GM23248 (cell line): ENCODE measurements at regions not wholly inside any gene's neighbourhood (a gene's known extent, or its start where the extent isn't known, plus 50 kb on each side); places are given as distances from the start of the nearest gene placed in this dataset.

ENCODE experiments used
- EZH2 ChIP-seq: fragments of 200-600 bp; sonication (generic); IDR thresholded peaks from 2 replicates; pipeline ENCODE4 v1.6.1; 2018; ENCODE audit warnings: antibody characterized with exemption, mild to moderate bottlenecking; ENCODE audit not compliant: insufficient read depth, poor library complexity, severe bottlenecking
- EZH2phosphoT487 ChIP-seq: fragments of 200-600 bp; sonication (generic); IDR thresholded peaks from 2 replicates; pipeline ENCODE4 v1.6.1; 2018; ENCODE audit warnings: antibody characterized with exemption, moderate library complexity, mild to moderate bottlenecking, low read depth; ENCODE audit not compliant: insufficient read depth

DNA sequence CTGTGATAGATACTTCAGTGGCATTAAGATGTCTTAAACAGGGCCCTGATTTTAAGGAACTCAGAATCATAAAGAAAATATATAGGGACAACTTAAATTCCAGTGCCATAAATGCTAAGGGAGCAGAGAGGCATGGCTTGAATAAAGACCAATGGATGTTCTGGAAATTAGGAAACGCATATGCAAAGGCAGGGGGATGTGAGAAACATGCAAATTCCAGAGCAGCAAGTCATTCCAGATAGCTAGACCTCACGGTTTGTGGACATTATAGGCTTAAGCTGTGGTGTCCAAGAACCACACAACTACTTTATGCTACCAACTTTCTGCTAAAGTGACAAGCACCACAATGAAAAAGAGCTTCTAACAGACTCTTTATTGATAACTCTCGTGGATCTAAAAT, 132.6 kb upstream of the ANK2 start:
- TF ChIP-seq EZH2phosphoT487 (no peak), EZH2 (no peak)
